ENCODE measurements at regions not wholly inside any gene's neighbourhood (a gene's known extent, or its start where the extent isn't known, plus 50 kb on each side); places are given as distances from the start of the nearest gene placed in this dataset.

- ATAC-seq (no peak), DNase-seq (no peak)
- Histone ChIP-seq H3K9me2 (replicated peaks; ENCODE audit: low read length) (no peaks in the 10 kb centered on the region), H3K9me3 (ENCODE audit: low read length) (no peaks in the 10 kb centered on the region), H3F3A (ENCODE audit: low read length, unreplicated experiment) (no peaks in the 10 kb centered on the region), H2AFZ (ENCODE audit: low read length) (no peak overlapping the region), H3K36me3 (ENCODE audit: low read depth, low read length) (no peaks in the 10 kb centered on the region), H3K9ac (ENCODE audit: low read length) (no peak overlapping the region), H3K27me3 (ENCODE audit: low read length) (no peaks in the 10 kb centered on the region), H3K4me3 (ENCODE audit: low read length) (no peak overlapping the region), H3K4me2 (ENCODE audit: low read length) (no peak overlapping the region), H4K20me1 (ENCODE audit: low read length) (no peaks in the 10 kb centered on the region), H3K27ac (ENCODE audit: low read length) (no peak overlapping the region), H3K79me2 (ENCODE audit: low read length) (no peaks in the 10 kb centered on the region), H3K4me1 (ENCODE audit: insufficient read depth, low read length) (no peaks in the 10 kb centered on the region)
- no peak for TF ChIP-seq EZH2 (IDR thresholded peaks at IDR 0.05; ENCODE audit: low read length, unreplicated experiment)
- no peak for TF ChIP-seq CTCF (conservative IDR thresholded peaks at IDR 0.05; ENCODE audit: low read depth, low read length)
- no peak for TF ChIP-seq EZH2phosphoT487 (IDR thresholded peaks at IDR 0.05; ENCODE audit: borderline replicate concordance, low read length)
- ChIA-PET CTCF (no interaction called here), POLR2A (ENCODE audit: unreplicated experiment) (no interaction called here)
- intact Hi-C loops (cut with micrococcal nuclease), result no loop called here
- BruUV-seq (replicated peaks), result no TSS peak
Measured at GRCh38 chr4:115365185-115365584, 251.8 kb upstream of the NDST4 start.

DNA sequence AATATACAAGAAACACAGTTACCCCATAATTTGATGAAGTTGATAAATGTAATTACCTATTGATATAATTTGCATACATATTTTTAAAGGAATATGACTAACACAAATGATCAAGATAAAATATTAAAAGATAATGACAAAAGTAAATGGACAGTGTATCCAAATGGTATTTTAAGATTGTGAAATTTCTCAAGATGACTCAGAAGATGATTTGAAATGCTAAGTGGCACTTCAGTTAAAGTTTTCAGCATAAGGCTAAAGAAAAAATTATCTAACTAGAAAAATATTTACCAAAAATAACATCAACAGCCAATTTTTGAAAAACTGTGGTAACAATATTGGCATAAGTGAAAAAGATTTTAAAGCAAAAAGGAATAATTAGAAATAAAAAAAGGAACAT, 248.4 kb upstream of the NDST4 start:
- Histone ChIP-seq H3K79me2 (ENCODE audit: low read length) (no peaks in the 10 kb centered on the region), H3K36me3 (ENCODE audit: low read depth, low read length) (no peaks in the 10 kb centered on the region), H3K27me3 (ENCODE audit: low read length) (no peaks in the 10 kb centered on the region), H3K4me3 (ENCODE audit: low read length) (no peak overlapping the region), H4K20me1 (ENCODE audit: low read length) (no peaks in the 10 kb centered on the region), H3K9me2 (replicated peaks; ENCODE audit: low read length) (no peaks in the 10 kb centered on the region), H3K9ac (ENCODE audit: low read length) (no peak overlapping the region), H3K4me1 (ENCODE audit: insufficient read depth, low read length) (no peaks in the 10 kb centered on the region), H3K9me3 (ENCODE audit: low read length) (no peaks in the 10 kb centered on the region), H3K27ac (ENCODE audit: low read length) (no peak overlapping the region), H2AFZ (ENCODE audit: low read length) (no peak overlapping the region), H3F3A (ENCODE audit: low read length, unreplicated experiment) (no peaks in the 10 kb centered on the region), H3K4me2 (ENCODE audit: low read length) (no peak overlapping the region)
- DNase-seq (no peak), ATAC-seq (no peak)
- BruUV-seq (replicated peaks), result no TSS peak
- POLR2A ChIA-PET (ENCODE audit: unreplicated experiment), result no interaction called here
- CTCF ChIA-PET, result no interaction called here
- intact Hi-C loops (cut with micrococcal nuclease), result no loop called here
- TF ChIP-seq EZH2phosphoT487 (IDR thresholded peaks at IDR 0.05; ENCODE audit: borderline replicate concordance, low read length), result no peak
- TF ChIP-seq CTCF (conservative IDR thresholded peaks at IDR 0.05; ENCODE audit: low read depth, low read length), result no peak

- Histone ChIP-seq H3K9ac (ENCODE audit: low read length) (no peak overlapping the region), H3K36me3 (ENCODE audit: low read depth, low read length) (no peaks in the 10 kb centered on the region), H3K9me2 (replicated peaks; ENCODE audit: low read length) (no peaks in the 10 kb centered on the region), H3K4me2 (ENCODE audit: low read length) (no peak overlapping the region), H3F3A (ENCODE audit: low read length, unreplicated experiment) (no peaks in the 10 kb centered on the region), H3K9me3 (ENCODE audit: low read length) (no peaks in the 10 kb centered on the region), H3K79me2 (ENCODE audit: low read length) (no peaks in the 10 kb centered on the region), H3K4me3 (ENCODE audit: low read length) (no peak overlapping the region), H3K4me1 (ENCODE audit: insufficient read depth, low read length) (no peaks in the 10 kb centered on the region), H2AFZ (ENCODE audit: low read length) (no peak overlapping the region), H3K27me3 (ENCODE audit: low read length) (no peaks in the 10 kb centered on the region), H4K20me1 (ENCODE audit: low read length) (no peaks in the 10 kb centered on the region), H3K27ac (ENCODE audit: low read length) (no peak overlapping the region)
- TF ChIP-seq CTCF (conservative IDR thresholded peaks at IDR 0.05; ENCODE audit: low read depth, low read length) (no peak), EZH2 (IDR thresholded peaks at IDR 0.05; ENCODE audit: low read length, unreplicated experiment) (no peak), EZH2phosphoT487 (IDR thresholded peaks at IDR 0.05; ENCODE audit: borderline replicate concordance, low read length) (no peak)
- ATAC-seq, result peak; percentile 46
- no TSS peak for BruUV-seq (replicated peaks)
- ChIA-PET CTCF (no interaction called here), POLR2A (ENCODE audit: unreplicated experiment) (no interaction called here)
- DNase-seq, result no peak
- intact Hi-C loops (cut with micrococcal nuclease), result no loop called here
Measured at GRCh38 chr4:115360431-115360830, 247.0 kb upstream of the NDST4 start.

All from PC-3 (cell line).